H1 (cell line): ENCODE measurements at regions not wholly inside any gene's neighbourhood (a gene's known extent, or its start where the extent isn't known, plus 50 kb on each side); places are given as distances from the start of the nearest gene placed in this dataset.

Experiments used
- CTCF ChIA-PET: fragments of 300-600 bp; sonication (Branson Sonifier 250); formaldehyde crosslinking; loops from one replicate; lab custom pipeline; 2021; ENCODE audit not compliant: partially characterized antibody; lab: Charles Lee
- POLR2A ChIA-PET: fragments of 300-600 bp; sonication (Branson Sonifier 250); formaldehyde crosslinking; loops from one replicate; lab custom pipeline; 2021; ENCODE audit warnings: inconsistent platforms; ENCODE audit not compliant: partially characterized antibody; lab: Charles Lee
- DNase-seq, 2 experiments: peaks; one replicate each; pipeline versions ENCODE4 v3.0.0 to v3.0.0-alpha.2; 2010 to 2022; ENCODE audit warnings: low spot score in 2 of 2, low read depth in 1 of 2, mixed read lengths in 1 of 2
- FAIRE-seq: peaks from 2 replicates; lab custom pipeline; 2011; peaks lifted over from hg19 to GRCh38; lab: Jason Lieb, UNC
- H2AFZ ChIP-seq: 2 replicates; pipeline ENCODE4 v1.8.1; 2012; ENCODE audit warnings: low read length, inconsistent platforms
- H2AK5ac ChIP-seq: 2 replicates; pipeline ENCODE4 v1.6.1; 2013; ENCODE audit warnings: low read depth, low read length
- H2BK120ac ChIP-seq: replicated peaks from 2 replicates; pipeline ENCODE3; 2013; ENCODE audit warnings: low read depth, low read length, inconsistent platforms
- H2BK12ac ChIP-seq: 2 replicates; pipeline ENCODE4 v1.6.1; 2013; ENCODE audit warnings: low read depth, low read length
- H2BK15ac ChIP-seq: 2 replicates; pipeline ENCODE4 v1.6.1; 2013; ENCODE audit warnings: low read length
- H2BK20ac ChIP-seq: 2 replicates; pipeline ENCODE4 v1.6.1; 2013; ENCODE audit warnings: low read length
- H2BK5ac ChIP-seq: 2 replicates; pipeline ENCODE4 v1.6.1; 2013; ENCODE audit warnings: low read depth, low read length
- H3K14ac ChIP-seq: 2 replicates; pipeline ENCODE4 v1.6.1; 2013; ENCODE audit warnings: inconsistent platforms; ENCODE audit not compliant: insufficient read length
- H3K18ac ChIP-seq: 2 replicates; pipeline ENCODE4 v1.6.1; 2013; ENCODE audit warnings: low read length; ENCODE audit errors: extremely low read depth
- H3K23ac ChIP-seq: 2 replicates; pipeline ENCODE4 v1.6.1; 2013; ENCODE audit warnings: inconsistent platforms; ENCODE audit not compliant: insufficient read length
- H3K23me2 ChIP-seq: 2 replicates; pipeline ENCODE4 v1.6.1; 2013; ENCODE audit warnings: low read depth, low read length
- H3K27ac ChIP-seq: 2 replicates; pipeline ENCODE4 v1.6.1; 2011; ENCODE audit warnings: low read depth, low read length, inconsistent platforms
- H3K27me3 ChIP-seq, 4 experiments: replicated peaks in 1 of 4; 1 replicate in 1 of 4; 2 replicates in 3 of 4; pipeline versions ENCODE4 v1.6.1 to v1.8.1; 2011 to 2013; ENCODE audit warnings: low read length in 3 of 4, mild to moderate bottlenecking in 3 of 4, inconsistent platforms in 2 of 4, mixed read lengths in 2 of 4, moderate library complexity in 1 of 4; ENCODE audit not compliant: control insufficient read depth in 3 of 4, insufficient read depth in 3 of 4; ENCODE audit errors: extremely low read depth in 1 of 4
- H3K36me3 ChIP-seq, 4 experiments: 2 replicates each; pipeline versions ENCODE4 v1.6.1 to v1.8.1; 2011 to 2013; ENCODE audit warnings: mild to moderate bottlenecking in 4 of 4, low read length in 3 of 4, moderate library complexity in 2 of 4, control low read depth in 1 of 4, inconsistent platforms in 1 of 4; ENCODE audit not compliant: insufficient read depth in 4 of 4, control insufficient read depth in 2 of 4
- H3K4ac ChIP-seq: replicated peaks from 2 replicates; pipeline ENCODE3; 2013; ENCODE audit warnings: low read length, low read depth, mixed read lengths, inconsistent platforms; ENCODE audit not compliant: insufficient read length
- H3K4me1 ChIP-seq, 4 experiments: replicated peaks in 1 of 4; 1 replicate in 1 of 4; 2 replicates in 3 of 4; pipeline versions ENCODE4 v1.6.1 to v1.8.1; 2011 to 2013; ENCODE audit warnings: low read length in 3 of 4, inconsistent platforms in 2 of 4, mixed read lengths in 1 of 4; ENCODE audit not compliant: insufficient read depth in 4 of 4, control insufficient read depth in 3 of 4
- H3K4me2 ChIP-seq, 2 experiments: 2 replicates each; pipeline versions ENCODE4 v1.6.1 to v1.8.1; 2011 to 2013; ENCODE audit warnings: low read depth in 2 of 2, low read length in 2 of 2, control low read depth in 1 of 2, inconsistent platforms in 1 of 2, mild to moderate bottlenecking in 1 of 2; ENCODE audit not compliant: insufficient read depth in 1 of 2
- H3K4me3 ChIP-seq, 4 experiments: fragments of 200-600, 300-600 bp in 1 of 4; sonication (generic), shearing (Covaris generic), sonication (Bioruptor Twin) in 1 of 4; 2 replicates each; pipeline versions ENCODE4 v1.5.1 to v1.8.1; 2011 to 2016; ENCODE audit warnings: low read length in 4 of 4, low read depth in 3 of 4, control low read depth in 2 of 4, inconsistent platforms in 2 of 4, mild to moderate bottlenecking in 2 of 4, mixed read lengths in 1 of 4, moderate library complexity in 1 of 4; ENCODE audit not compliant: insufficient read depth in 2 of 4; ENCODE audit errors: extremely low read depth in 1 of 4
- H3K56ac ChIP-seq: replicated peaks from 2 replicates; pipeline ENCODE3; 2013; ENCODE audit warnings: low read depth, mild to moderate bottlenecking, mixed read lengths, low read length, inconsistent platforms; ENCODE audit not compliant: insufficient read length
- H3K79me1 ChIP-seq: 2 replicates; pipeline ENCODE4 v1.6.1; 2013; ENCODE audit warnings: low read depth, low read length, control low read depth
- H3K79me2 ChIP-seq, 2 experiments: 2 replicates each; pipeline versions ENCODE4 v1.6.1 to v1.8.1; 2012 to 2013; ENCODE audit warnings: low read length in 2 of 2, mild to moderate bottlenecking in 2 of 2, inconsistent platforms in 1 of 2; ENCODE audit not compliant: insufficient read depth in 2 of 2, control insufficient read depth in 1 of 2
- H3K9ac ChIP-seq, 4 experiments: replicated peaks in 1 of 4; 1 replicate in 1 of 4; 2 replicates in 3 of 4; pipeline versions ENCODE4 v1.6.1 to v1.8.1; 2011 to 2013; ENCODE audit warnings: low read depth in 3 of 4, low read length in 3 of 4, control low read depth in 2 of 4, mild to moderate bottlenecking in 2 of 4, moderate library complexity in 2 of 4, inconsistent platforms in 1 of 4; ENCODE audit errors: extremely low read depth in 1 of 4
- H3K9me3 ChIP-seq, 2 experiments: 2 replicates each; pipeline versions ENCODE4 v1.6.1 to v1.8.1; 2012 to 2013; ENCODE audit warnings: mild to moderate bottlenecking in 2 of 2, moderate library complexity in 2 of 2, control low read depth in 1 of 2, inconsistent platforms in 1 of 2, low read depth in 1 of 2, low read length in 1 of 2, mixed read lengths in 1 of 2; ENCODE audit not compliant: insufficient read depth in 2 of 2
- H4K20me1 ChIP-seq, 2 experiments: replicated peaks in 1 of 2; 2 replicates each; pipeline versions ENCODE3 to v1.8.1; 2011 to 2013; ENCODE audit warnings: inconsistent platforms in 2 of 2, low read length in 2 of 2, mild to moderate bottlenecking in 1 of 2; ENCODE audit not compliant: insufficient read depth in 2 of 2, control insufficient read depth in 1 of 2
- H4K5ac ChIP-seq: 2 replicates; pipeline ENCODE4 v1.6.1; 2013; ENCODE audit warnings: low read length, low read depth, mixed read lengths, inconsistent platforms; ENCODE audit not compliant: insufficient read length
- H4K8ac ChIP-seq: 2 replicates; pipeline ENCODE4 v1.8.0; 2013; ENCODE audit warnings: mild to moderate bottlenecking, moderate library complexity, low read length, inconsistent platforms; ENCODE audit not compliant: insufficient read depth; ENCODE audit errors: extremely low read depth
- H4K91ac ChIP-seq: replicated peaks from 2 replicates; pipeline ENCODE3; 2013; ENCODE audit warnings: low read length, mixed read lengths, inconsistent platforms; ENCODE audit not compliant: insufficient read length
- KDM1A ChIP-seq: fragments of 200-600, 300-600 bp; sonication (generic); IDR thresholded peaks from 2 replicates; pipeline ENCODE4 v1.7.1; 2016; ENCODE audit warnings: mild to moderate bottlenecking, low read length, borderline replicate concordance
- SP4 ChIP-seq: IDR thresholded peaks from 2 replicates; pipeline ENCODE4 v1.6.1; 2012; ENCODE audit warnings: low read length, inconsistent platforms
- TEAD4 ChIP-seq: IDR thresholded peaks from 2 replicates; pipeline ENCODE4 v1.6.1; 2012; ENCODE audit warnings: low read depth, low read length, inconsistent platforms, mixed read lengths
- WGBS, 2 experiments: shearing (Covaris generic) in 1 of 2; methylation state at CpG; one replicate each; pipeline versions ENCODE4 v1.1.6 to v1.1.7; 2013 to 2015; ENCODE audit warnings: low lambda C conversion rate in 2 of 2, mixed read lengths in 2 of 2, inconsistent platforms in 1 of 2, low coverage in 1 of 2, missing lambda C conversion rate in 1 of 2; ENCODE audit not compliant: insufficient replicate concordance in 2 of 2, insufficient coverage in 1 of 2, insufficient read length in 1 of 2; ENCODE audit errors: extremely low coverage in 1 of 2, missing lambda C conversion rate in 1 of 2; 5-methylcytosine and 5-hydroxymethylcytosine counted together

GRCh38 chr7:114842551-114843065 lies 79.3 kb upstream of the MDFIC start:
- H4K20me1 ChIP-seq, result no peaks in the 10 kb centered on the region
- no peak overlapping the region; the same call in 1 of the 2 replicates for H2BK20ac ChIP-seq
- H3K79me1 ChIP-seq, result no peaks in the 10 kb centered on the region
- no peak overlapping the region for H3K56ac ChIP-seq
- H2BK120ac ChIP-seq, result no peak overlapping the region
- no peak overlapping the region for H4K8ac ChIP-seq
- no peak overlapping the region for H2BK15ac ChIP-seq
- no peak overlapping the region for H3K23ac ChIP-seq
- no peak overlapping the region for H2AK5ac ChIP-seq
- ChIA-PET CTCF (interaction anchor here (0.8 kb wide), 1 partner anchor 9 kb away, joined by 3 read pairs; no protein-coding TSS in a partner anchor), POLR2A (no interaction called here)
- peaks cover 0 to 3% (median 3%) of the 10 kb centered on the region in 4 experiments; a peak in 2 of 7 replicates for H3K4me1 ChIP-seq
- H3K18ac ChIP-seq, result no peak overlapping the region
- H3K14ac ChIP-seq, result no peak overlapping the region
- H3K4me2 ChIP-seq, result 0 out of 4 replicates have a peak overlapping the region, but pooled peaks of 1 of the 2 experiments have one; percentile 22
- H3K79me2 ChIP-seq, result no peaks in the 10 kb centered on the region
- WGBS, 2 experiments, result 78% methylated on average over 5 of the region's 5 CpGs; no CpG with 5 or more reads in 1 of the 2 experiments
- FAIRE-seq (no peak), DNase-seq (no peak)
- H2BK5ac ChIP-seq, result no peak overlapping the region
- H4K91ac ChIP-seq, result no peak overlapping the region
- no peak overlapping the region for H4K5ac ChIP-seq
- no peak overlapping the region for H3K4me3 ChIP-seq
- H3K23me2 ChIP-seq, result no peaks in the 10 kb centered on the region
- H3K9me3 ChIP-seq, result no peaks in the 10 kb centered on the region
- no peaks in the 10 kb centered on the region for H3K36me3 ChIP-seq
- H2BK12ac ChIP-seq, result no peak overlapping the region
- TF ChIP-seq KDM1A, result no peak
- peak; percentile 90 for TF ChIP-seq TEAD4
- TF ChIP-seq SP4, result no peak
- TF ChIP-seq, all 59 proteins: peak for 1
- H2AFZ ChIP-seq, result peak overlapping the region; percentile 99
- no peak overlapping the region for H3K4ac ChIP-seq
- H3K27ac ChIP-seq, result no peak overlapping the region
- H3K27me3 ChIP-seq, result no peaks in the 10 kb centered on the region
- no peak overlapping the region for H3K9ac ChIP-seq
